Upper lobe of left lung (tissue), 6 donors: ENCODE measurements at regions not wholly inside any gene's neighbourhood (a gene's known extent, or its start where the extent isn't known, plus 50 kb on each side); places are given as distances from the start of the nearest gene placed in this dataset.
A peak's percentile ranks its signal among the peaks of the same experiment; 100 is the strongest.

Source experiments
- ATAC-seq, 2 donors: fragments of 200-7000 bp; cut with Tn5 transposase; one replicate each; pipeline ENCODE4 v1.9.1; 2022; ENCODE audit warnings: mild to moderate bottlenecking in 2 of 2, moderate library complexity in 2 of 2; ENCODE audit not compliant: low FRiP score in 2 of 2
- DNase-seq, 2 donors: peaks; one replicate each; pipeline ENCODE4 v3.0.0-alpha.2; 2019 to 2020
- H3K27ac ChIP-seq, 4 donors: fragments of 200-600 bp; sonication (generic); one replicate each; pipeline ENCODE4 v1.5.1; 2016 to 2019
- H3K27me3 ChIP-seq, 4 donors: fragments of 200-600 bp; sonication (generic); one replicate each; pipeline ENCODE4 v1.5.1; 2017 to 2019
- H3K36me3 ChIP-seq, 4 donors: fragments of 200-600 bp; sonication (generic); one replicate each; pipeline ENCODE4 v1.5.1; 2016 to 2019
- H3K4me1 ChIP-seq, 4 donors: fragments of 200-600 bp; sonication (generic); one replicate each; pipeline ENCODE4 v1.5.1; 2018 to 2019
- H3K4me3 ChIP-seq, 4 donors: fragments of 200-600 bp; sonication (generic); one replicate each; pipeline ENCODE4 v1.5.1; 2017 to 2019; ENCODE audit warnings: mild to moderate bottlenecking in 2 of 4, moderate library complexity in 1 of 4
- H3K9me3 ChIP-seq, 4 donors: fragments of 200-600 bp; sonication (generic); one replicate each; pipeline ENCODE4 v1.5.1; 2018 to 2019
- CTCF ChIP-seq, 6 experiments: fragments of 450-650 bp in 4 of 6; fragments of 200-600 bp in 2 of 6; sonication (generic) in 2 of 6; IDR thresholded peaks; one replicate each; pipeline ENCODE4 v1.5.1; 2016 to 2019; ENCODE audit warnings: antibody characterized with exemption in 6 of 6
- EP300 ChIP-seq, 4 donors: sonication (generic); formaldehyde crosslinking; IDR thresholded peaks; one replicate each; pipeline ENCODE4 v1.5.1; 2017; ENCODE audit warnings: antibody characterized with exemption in 4 of 4, control low read depth in 2 of 4
- POLR2A ChIP-seq, 4 donors: fragments of 450-650 bp; IDR thresholded peaks; one replicate each; pipeline ENCODE4 v1.5.1; 2016 to 2017; ENCODE audit warnings: antibody characterized with exemption in 4 of 4, mild to moderate bottlenecking in 2 of 4
- POLR2AphosphoS5 ChIP-seq, 2 donors: sonication (generic); formaldehyde crosslinking; IDR thresholded peaks; one replicate each; pipeline ENCODE4 v1.5.1; 2017; ENCODE audit warnings: antibody characterized with exemption in 2 of 2
- WGBS, 2 donors: methylation state at CpG; one replicate each; pipeline ENCODE4 v1.1.5; 2017 to 2018; 5-methylcytosine and 5-hydroxymethylcytosine counted together
- donor health status: DM: no; HTN: no; CAD: no; lungs with moderate emphysema.
- donor health status: DM: no; HTN: yes; CAD: no; lungs with severe emphysema.

DNA sequence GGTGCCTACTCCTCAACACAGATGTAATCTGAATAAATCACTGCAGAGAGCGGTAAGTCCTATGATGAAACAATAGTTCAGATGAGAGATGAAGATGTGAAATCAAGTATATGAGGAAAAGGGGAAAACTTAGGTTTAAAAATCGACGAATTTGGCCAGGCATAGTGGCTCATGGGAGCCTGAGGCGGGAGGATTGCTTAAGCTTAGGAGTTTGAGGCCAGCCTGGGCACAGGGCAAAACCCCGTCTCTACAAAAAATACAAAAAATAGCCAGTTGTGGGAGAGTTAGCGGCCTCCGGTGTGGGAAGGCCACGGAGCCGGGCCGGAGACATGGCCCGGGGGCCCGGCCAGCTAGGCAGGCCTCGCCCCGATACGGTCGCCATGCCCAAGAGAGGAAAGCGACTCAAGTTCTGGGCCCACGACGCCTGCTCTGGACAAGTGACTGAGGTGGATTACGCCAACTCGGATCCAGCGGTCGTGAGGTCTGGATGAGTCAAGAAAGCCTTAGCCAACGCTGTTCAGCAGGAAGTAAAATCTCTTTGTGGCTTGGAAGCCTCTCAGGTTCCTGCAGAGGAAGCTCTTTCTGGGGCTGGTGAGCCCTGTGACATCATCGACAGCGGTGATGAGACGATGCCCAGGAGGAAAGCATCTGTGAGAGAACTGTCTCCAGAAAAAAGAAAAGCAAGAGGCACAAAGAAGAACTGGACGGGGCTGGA, 62.8 kb upstream of the SUB1 start:
- Histone ChIP-seq H3K27me3 (no peaks in the 10 kb centered on the region), H3K36me3 (no peaks in the 10 kb centered on the region), H3K9me3 (no peaks in the 10 kb centered on the region), H3K4me1 (peaks cover 0 to 8% (median 0%) of the 10 kb centered on the region in 4 donors), H3K27ac (peak overlapping the region in 1 of 4 donors; percentile 7), H3K4me3 (no peak overlapping the region)
- WGBS, 2 donors = 76 to 77% methylated on average over 26 to 28 of the region's 28 CpGs
- TF ChIP-seq EP300 (IDR thresholded peaks at IDR 0.05) = no peak
- ATAC-seq (peak; percentile 73 to 97), DNase-seq (peak; percentile 62 to 68)

DNA sequence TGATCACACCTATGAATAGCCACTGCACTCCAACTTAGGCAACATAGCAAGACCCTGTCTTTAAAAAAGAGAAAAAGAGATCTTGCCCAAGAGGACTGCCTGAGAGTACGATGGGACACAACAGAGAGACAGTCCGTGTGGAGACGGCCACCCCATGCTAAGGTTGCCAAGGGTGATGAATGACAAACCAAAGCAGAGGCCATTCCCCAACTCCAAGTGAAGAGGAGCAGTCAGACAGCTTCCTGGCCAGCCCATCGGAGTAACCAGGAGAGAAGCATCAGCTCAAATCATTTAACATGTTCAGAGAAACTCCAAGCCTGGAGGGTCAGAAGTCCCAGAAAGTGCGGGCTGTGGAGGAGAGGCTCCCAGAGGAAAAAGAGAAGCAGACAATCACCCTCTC, 63.9 kb upstream of the SUB1 start:
- ATAC-seq (peak in 1 of 2 donors; percentile 9), DNase-seq (no peak)
- no peaks in the 10 kb centered on the region for H3K36me3 ChIP-seq
- TF ChIP-seq POLR2AphosphoS5 (IDR thresholded peaks at IDR 0.05) (no peak), CTCF (IDR thresholded peaks at IDR 0.05) (no peak), EP300 (IDR thresholded peaks at IDR 0.05) (no peak), POLR2A (IDR thresholded peaks at IDR 0.05) (no peak)
- 67 to 72% methylated on average over 5 of the region's 5 CpGs for WGBS, 2 donors
- no peak overlapping the region for H3K27ac ChIP-seq
- H3K4me3 ChIP-seq = no peak overlapping the region
- H3K4me1 ChIP-seq = peaks cover 0 to 8% (median 0%) of the 10 kb centered on the region in 4 donors
- H3K9me3 ChIP-seq = no peaks in the 10 kb centered on the region
- no peaks in the 10 kb centered on the region for H3K27me3 ChIP-seq

- ATAC-seq (no peak), DNase-seq (no peak)
- Histone ChIP-seq H3K9me3 (no peaks in the 10 kb centered on the region), H3K4me3 (no peak overlapping the region), H3K4me1 (peaks cover 0 to 8% (median 0%) of the 10 kb centered on the region in 4 donors), H3K36me3 (no peaks in the 10 kb centered on the region), H3K27me3 (no peaks in the 10 kb centered on the region), H3K27ac (no peak overlapping the region)
- TF ChIP-seq EP300 (IDR thresholded peaks at IDR 0.05) (no peak), CTCF (IDR thresholded peaks at IDR 0.05) (no peak), POLR2AphosphoS5 (IDR thresholded peaks at IDR 0.05) (no peak), POLR2A (IDR thresholded peaks at IDR 0.05) (no peak)
- WGBS, 2 donors = 55 to 84% methylated on average over 4 of the region's 4 CpGs
Observed at GRCh38 chr5:32520972-32521371, 64.4 kb upstream of the SUB1 start.

DNA sequence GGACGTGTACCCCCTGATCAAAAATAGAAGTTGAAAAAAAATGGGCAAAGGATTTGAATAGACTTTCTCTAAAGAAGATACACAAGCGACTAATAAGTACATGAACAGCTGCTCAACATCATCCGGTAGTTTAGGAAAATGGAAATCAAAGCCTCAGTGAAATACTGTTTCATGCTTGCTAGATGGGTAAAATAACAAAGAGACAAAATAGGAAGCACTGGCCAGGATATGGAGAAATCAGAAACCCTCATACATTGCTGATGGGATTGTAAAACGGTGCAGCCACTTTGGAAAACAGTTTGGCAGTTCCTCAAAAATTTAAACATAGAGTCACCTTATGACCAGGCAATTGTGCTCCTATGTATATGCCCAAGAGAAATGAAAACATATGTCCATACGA, 65.0 kb upstream of the SUB1 start:
- H3K27me3 ChIP-seq = no peaks in the 10 kb centered on the region
- 22 to 26% methylated on average over 5 of the region's 5 CpGs for WGBS, 2 donors
- H3K4me1 ChIP-seq = peaks cover 0 to 8% (median 0%) of the 10 kb centered on the region in 4 donors
- DNase-seq = no peak
- no peak overlapping the region for H3K27ac ChIP-seq
- H3K9me3 ChIP-seq = no peaks in the 10 kb centered on the region
- no peak for ATAC-seq
- TF ChIP-seq POLR2A (IDR thresholded peaks at IDR 0.05) = no peak
- TF ChIP-seq POLR2AphosphoS5 (IDR thresholded peaks at IDR 0.05) = no peak
- TF ChIP-seq EP300 (IDR thresholded peaks at IDR 0.05) = no peak
- TF ChIP-seq CTCF (IDR thresholded peaks at IDR 0.05) = no peak
- H3K36me3 ChIP-seq = no peaks in the 10 kb centered on the region
- no peak overlapping the region for H3K4me3 ChIP-seq

DNA sequence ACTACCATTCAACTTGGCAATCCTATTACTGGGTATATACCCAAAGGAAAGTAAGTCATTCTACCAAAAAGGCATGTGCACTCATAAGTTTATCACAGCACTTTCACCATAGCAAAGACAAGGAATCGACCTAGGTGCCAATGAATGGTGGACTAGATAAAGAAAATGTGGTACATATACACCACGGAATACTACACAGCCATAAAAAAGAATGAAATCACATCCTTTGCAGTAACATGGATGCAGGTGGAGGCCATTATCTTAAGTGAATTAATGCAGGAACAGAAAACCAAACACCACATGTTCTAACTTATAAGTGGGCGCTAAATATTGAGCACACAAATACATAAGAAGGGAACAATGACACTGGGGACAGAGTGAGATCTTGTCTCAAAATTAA, 65.8 kb upstream of the SUB1 start:
- H3K27me3 ChIP-seq = no peaks in the 10 kb centered on the region
- peaks cover 0 to 8% (median 0%) of the 10 kb centered on the region in 4 donors for H3K4me1 ChIP-seq
- H3K36me3 ChIP-seq = no peaks in the 10 kb centered on the region
- TF ChIP-seq EP300 (IDR thresholded peaks at IDR 0.05) (no peak), POLR2AphosphoS5 (IDR thresholded peaks at IDR 0.05) (no peak), CTCF (IDR thresholded peaks at IDR 0.05) (no peak), POLR2A (IDR thresholded peaks at IDR 0.05) (no peak)
- no peaks in the 10 kb centered on the region for H3K9me3 ChIP-seq
- DNase-seq = no peak
- H3K27ac ChIP-seq = no peak overlapping the region
- 90 to 93% methylated on average over 3 of the region's 3 CpGs for WGBS, 2 donors
- ATAC-seq = no peak
- H3K4me3 ChIP-seq = no peak overlapping the region
